Ovary (tissue), 3 donors: ENCODE measurements at regions not wholly inside any gene's neighbourhood (a gene's known extent, or its start where the extent isn't known, plus 50 kb on each side); places are given as distances from the start of the nearest gene placed in this dataset.

ENCODE experiments used
- CTCF ChIP-seq, 3 donors: fragments of 450-650 bp in 2 of 3; fragments of 200-600 bp in 1 of 3; IDR thresholded peaks; one replicate each; pipeline versions ENCODE4 v1.5.1 to v1.8.0; 2016 to 2022; ENCODE audit warnings: antibody characterized with exemption in 3 of 3, mild to moderate bottlenecking in 1 of 3
- EP300 ChIP-seq: sonication (generic); formaldehyde crosslinking; IDR thresholded peaks from one replicate; pipeline ENCODE4 v1.6.1; 2017; ENCODE audit warnings: antibody characterized with exemption
- POLR2A ChIP-seq: fragments of 450-650 bp; IDR thresholded peaks from one replicate; pipeline ENCODE4 v1.6.1; 2017; ENCODE audit warnings: antibody characterized with exemption, mild to moderate bottlenecking, moderate library complexity
- donor health status: DM: no; HTN: no; CAD: no.

GRCh38 chr1:100622037-100622436, 84.1 kb downstream of the GPR88 start:
- TF ChIP-seq CTCF (IDR thresholded peaks at IDR 0.05) (no peak), EP300 (no peak), POLR2A (no peak)
